ENCODE measurements at regions not wholly inside any gene's neighbourhood (a gene's known extent, or its start where the extent isn't known, plus 50 kb on each side); places are given as distances from the start of the nearest gene placed in this dataset.

DNA sequence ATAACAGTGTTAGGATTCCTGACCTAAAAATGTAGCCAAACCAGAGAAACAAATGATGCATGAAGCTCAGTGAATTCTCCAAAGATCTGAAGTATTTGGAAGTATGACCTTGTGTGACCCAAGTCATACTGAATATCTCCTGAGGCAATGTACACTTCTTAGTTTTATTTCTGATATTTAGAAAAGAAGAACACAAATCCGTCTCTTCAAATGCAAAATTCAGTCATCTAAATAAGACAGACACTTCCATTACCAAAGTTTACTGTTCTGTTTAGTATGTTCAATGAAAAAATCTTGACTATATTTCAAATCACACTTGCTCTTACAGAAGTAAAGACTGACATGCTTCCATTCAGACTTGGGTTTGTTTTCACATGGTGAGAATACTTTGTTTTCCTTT lies 495.7 kb downstream of the RIT2 start:
- TF ChIP-seq, protein P1, sequence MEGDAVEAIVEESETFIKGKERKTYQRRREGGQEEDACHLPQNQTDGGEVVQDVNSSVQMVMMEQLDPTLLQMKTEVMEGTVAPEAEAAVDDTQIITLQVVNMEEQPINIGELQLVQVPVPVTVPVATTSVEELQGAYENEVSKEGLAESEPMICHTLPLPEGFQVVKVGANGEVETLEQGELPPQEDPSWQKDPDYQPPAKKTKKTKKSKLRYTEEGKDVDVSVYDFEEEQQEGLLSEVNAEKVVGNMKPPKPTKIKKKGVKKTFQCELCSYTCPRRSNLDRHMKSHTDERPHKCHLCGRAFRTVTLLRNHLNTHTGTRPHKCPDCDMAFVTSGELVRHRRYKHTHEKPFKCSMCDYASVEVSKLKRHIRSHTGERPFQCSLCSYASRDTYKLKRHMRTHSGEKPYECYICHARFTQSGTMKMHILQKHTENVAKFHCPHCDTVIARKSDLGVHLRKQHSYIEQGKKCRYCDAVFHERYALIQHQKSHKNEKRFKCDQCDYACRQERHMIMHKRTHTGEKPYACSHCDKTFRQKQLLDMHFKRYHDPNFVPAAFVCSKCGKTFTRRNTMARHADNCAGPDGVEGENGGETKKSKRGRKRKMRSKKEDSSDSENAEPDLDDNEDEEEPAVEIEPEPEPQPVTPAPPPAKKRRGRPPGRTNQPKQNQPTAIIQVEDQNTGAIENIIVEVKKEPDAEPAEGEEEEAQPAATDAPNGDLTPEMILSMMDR (IDR thresholded peaks at IDR 0.05; ENCODE audit: low read depth, low read length, poor library complexity, severe bottlenecking) = no peak
- no peak for TF ChIP-seq EZH2phosphoT487 (IDR thresholded peaks at IDR 0.05; ENCODE audit: borderline replicate concordance, low read length)
- Histone ChIP-seq H3K4me1 (ENCODE audit: control insufficient read depth, low read length) (no peaks in the 10 kb centered on the region), H3K27me3 (ENCODE audit: control insufficient read depth, low read length) (no peaks in the 10 kb centered on the region), H3K36me3 (ENCODE audit: control insufficient read depth, low read length) (no peaks in the 10 kb centered on the region), H3K79me2 (ENCODE audit: control insufficient read depth, low read length) (no peaks in the 10 kb centered on the region), H3K4me2 (ENCODE audit: low read length) (no peak overlapping the region), H3K9me3 (ENCODE audit: control insufficient read depth, insufficient read depth, low read length) (no peaks in the 10 kb centered on the region), H4K20me1 (ENCODE audit: control insufficient read depth, insufficient read depth, low read depth, low read length) (no peaks in the 10 kb centered on the region), H3K9me2 (replicated peaks; ENCODE audit: control insufficient read depth, low read length) (no peaks in the 10 kb centered on the region), H3K4me3 (ENCODE audit: low read length) (no peak overlapping the region), H3F3A (ENCODE audit: control insufficient read depth, insufficient read depth) (no peaks in the 10 kb centered on the region), H3K27ac (ENCODE audit: low read depth, low read length) (no peak overlapping the region)

DNA sequence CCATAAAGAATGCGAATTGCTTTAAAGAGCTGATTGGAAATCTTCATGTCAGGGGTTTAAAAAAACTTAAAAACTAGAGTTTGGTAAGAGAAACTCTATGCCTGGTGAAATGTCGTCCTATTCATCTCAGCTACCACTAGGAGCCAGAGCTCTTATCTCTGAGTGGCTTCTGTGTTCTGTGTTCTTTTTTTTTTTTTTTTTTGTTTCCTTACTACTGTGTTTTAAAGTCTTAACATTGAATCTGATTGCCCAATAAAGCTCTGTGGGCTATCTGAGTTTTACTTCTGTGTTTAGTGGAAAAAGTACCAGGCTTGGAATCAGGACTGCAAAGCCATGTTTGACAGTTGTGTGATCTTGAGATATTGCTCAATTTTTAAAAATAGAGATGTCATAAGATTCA lies 494.8 kb downstream of the RIT2 start:
- Histone ChIP-seq H4K20me1 (ENCODE audit: control insufficient read depth, insufficient read depth, low read depth, low read length) (no peaks in the 10 kb centered on the region), H3K4me2 (ENCODE audit: low read length) (no peak overlapping the region), H3K27me3 (ENCODE audit: control insufficient read depth, low read length) (no peaks in the 10 kb centered on the region), H3K27ac (ENCODE audit: low read depth, low read length) (no peak overlapping the region), H3K79me2 (ENCODE audit: control insufficient read depth, low read length) (no peaks in the 10 kb centered on the region), H3F3A (ENCODE audit: control insufficient read depth, insufficient read depth) (no peaks in the 10 kb centered on the region), H3K9me3 (ENCODE audit: control insufficient read depth, insufficient read depth, low read length) (no peaks in the 10 kb centered on the region), H3K4me3 (ENCODE audit: low read length) (no peak overlapping the region), H3K4me1 (ENCODE audit: control insufficient read depth, low read length) (no peaks in the 10 kb centered on the region), H3K9me2 (replicated peaks; ENCODE audit: control insufficient read depth, low read length) (no peaks in the 10 kb centered on the region), H3K36me3 (ENCODE audit: control insufficient read depth, low read length) (no peaks in the 10 kb centered on the region)
- no peak for TF ChIP-seq EZH2phosphoT487 (IDR thresholded peaks at IDR 0.05; ENCODE audit: borderline replicate concordance, low read length)
- TF ChIP-seq, protein P1 (IDR thresholded peaks at IDR 0.05; ENCODE audit: low read depth, low read length, poor library complexity, severe bottlenecking) = no peak

DNA sequence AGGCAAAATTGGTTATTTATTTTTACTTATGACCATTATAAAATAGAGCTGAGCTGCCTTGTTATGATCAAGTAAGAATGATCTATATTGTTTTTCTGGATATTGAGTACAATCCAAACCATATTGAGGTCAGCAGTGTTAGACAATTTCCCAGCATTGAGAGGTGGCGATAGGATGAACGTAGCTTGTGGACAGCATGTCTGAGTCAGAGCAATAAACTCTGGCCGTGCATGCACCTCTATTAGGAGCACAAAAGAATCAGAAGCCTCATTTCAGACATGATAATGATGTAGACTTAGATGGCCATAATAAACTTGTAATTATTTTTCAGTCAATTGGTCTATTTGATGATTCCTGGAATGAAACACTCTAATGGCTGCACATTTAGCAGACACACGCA lies 491.6 kb downstream of the RIT2 start:
- no peak overlapping the region for H3K4me2 ChIP-seq (ENCODE audit: low read length)
- H3K4me3 ChIP-seq (ENCODE audit: low read length) = no peak overlapping the region
- no peak overlapping the region for H3K27ac ChIP-seq (ENCODE audit: low read depth, low read length)

More for the DNA sequence above, 491.6 kb downstream of the RIT2 start:
- TF ChIP-seq, protein P1 (IDR thresholded peaks at IDR 0.05; ENCODE audit: low read depth, low read length, poor library complexity, severe bottlenecking) = no peak
- TF ChIP-seq EZH2phosphoT487 (IDR thresholded peaks at IDR 0.05; ENCODE audit: borderline replicate concordance, low read length) = no peak
- H3K36me3 ChIP-seq (ENCODE audit: control insufficient read depth, low read length) = no peaks in the 10 kb centered on the region
- H3K4me1 ChIP-seq (ENCODE audit: control insufficient read depth, low read length) = no peaks in the 10 kb centered on the region
- no peaks in the 10 kb centered on the region for H3K27me3 ChIP-seq (ENCODE audit: control insufficient read depth, low read length)
- no peaks in the 10 kb centered on the region for H4K20me1 ChIP-seq (ENCODE audit: control insufficient read depth, insufficient read depth, low read depth, low read length)
- no peaks in the 10 kb centered on the region for H3K79me2 ChIP-seq (ENCODE audit: control insufficient read depth, low read length)
- H3F3A ChIP-seq (ENCODE audit: control insufficient read depth, insufficient read depth) = no peaks in the 10 kb centered on the region
- H3K9me2 ChIP-seq (replicated peaks; ENCODE audit: control insufficient read depth, low read length) = no peaks in the 10 kb centered on the region
- H3K9me3 ChIP-seq (ENCODE audit: control insufficient read depth, insufficient read depth, low read length) = no peaks in the 10 kb centered on the region

Measured in DOHH2 (cell line).